ENCODE measurements at regions not wholly inside any gene's neighbourhood (a gene's known extent, or its start where the extent isn't known, plus 50 kb on each side); places are given as distances from the start of the nearest gene placed in this dataset.
"Not testable (repeated sequence)": the region's sequence is repeated elsewhere in the genome, so short reads cannot be mapped to it uniquely, and the experiment has no call there.

DNA sequence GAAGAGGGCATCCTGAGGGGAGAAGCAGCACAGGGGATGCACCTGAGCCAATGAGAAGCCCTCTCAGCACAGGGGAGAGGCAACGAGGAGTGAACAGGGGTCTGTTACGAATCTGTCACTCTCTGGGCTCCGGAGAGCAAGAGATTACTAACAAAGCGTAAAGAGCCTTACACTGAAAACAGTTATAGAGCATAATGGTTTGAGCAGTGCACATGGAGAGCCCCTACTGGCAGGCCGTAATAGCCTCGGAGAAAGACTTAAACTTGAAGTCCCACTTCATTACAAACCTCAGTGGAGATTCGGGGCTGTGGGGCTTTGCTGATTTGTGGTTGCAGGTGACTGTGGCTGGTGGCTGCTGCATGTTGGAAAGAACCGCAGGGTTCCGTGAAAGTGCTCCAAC lies 271.5 kb upstream of the TMC3 start:
- Histone ChIP-seq H3K36me3 (no peaks in the 10 kb centered on the region), H3K4me3 (no peak overlapping the region), H3K27me3 (no peaks in the 10 kb centered on the region), H3K4me1 (no peaks in the 10 kb centered on the region), H3K27ac (no peak overlapping the region), H3K9me3 (no peaks in the 10 kb centered on the region)
- 70 to 76% methylated on average over 9 of the region's 9 CpGs for WGBS, 2 donors
- TF ChIP-seq POLR2A (IDR thresholded peaks at IDR 0.05) (no peak), EP300 (IDR thresholded peaks at IDR 0.05) (no peak)
- TF ChIP-seq, protein P1, sequence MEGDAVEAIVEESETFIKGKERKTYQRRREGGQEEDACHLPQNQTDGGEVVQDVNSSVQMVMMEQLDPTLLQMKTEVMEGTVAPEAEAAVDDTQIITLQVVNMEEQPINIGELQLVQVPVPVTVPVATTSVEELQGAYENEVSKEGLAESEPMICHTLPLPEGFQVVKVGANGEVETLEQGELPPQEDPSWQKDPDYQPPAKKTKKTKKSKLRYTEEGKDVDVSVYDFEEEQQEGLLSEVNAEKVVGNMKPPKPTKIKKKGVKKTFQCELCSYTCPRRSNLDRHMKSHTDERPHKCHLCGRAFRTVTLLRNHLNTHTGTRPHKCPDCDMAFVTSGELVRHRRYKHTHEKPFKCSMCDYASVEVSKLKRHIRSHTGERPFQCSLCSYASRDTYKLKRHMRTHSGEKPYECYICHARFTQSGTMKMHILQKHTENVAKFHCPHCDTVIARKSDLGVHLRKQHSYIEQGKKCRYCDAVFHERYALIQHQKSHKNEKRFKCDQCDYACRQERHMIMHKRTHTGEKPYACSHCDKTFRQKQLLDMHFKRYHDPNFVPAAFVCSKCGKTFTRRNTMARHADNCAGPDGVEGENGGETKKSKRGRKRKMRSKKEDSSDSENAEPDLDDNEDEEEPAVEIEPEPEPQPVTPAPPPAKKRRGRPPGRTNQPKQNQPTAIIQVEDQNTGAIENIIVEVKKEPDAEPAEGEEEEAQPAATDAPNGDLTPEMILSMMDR (IDR thresholded peaks at IDR 0.05), result no peak
- no peak for DNase-seq (ENCODE audit: low spot score in 2 of 2)

DNA sequence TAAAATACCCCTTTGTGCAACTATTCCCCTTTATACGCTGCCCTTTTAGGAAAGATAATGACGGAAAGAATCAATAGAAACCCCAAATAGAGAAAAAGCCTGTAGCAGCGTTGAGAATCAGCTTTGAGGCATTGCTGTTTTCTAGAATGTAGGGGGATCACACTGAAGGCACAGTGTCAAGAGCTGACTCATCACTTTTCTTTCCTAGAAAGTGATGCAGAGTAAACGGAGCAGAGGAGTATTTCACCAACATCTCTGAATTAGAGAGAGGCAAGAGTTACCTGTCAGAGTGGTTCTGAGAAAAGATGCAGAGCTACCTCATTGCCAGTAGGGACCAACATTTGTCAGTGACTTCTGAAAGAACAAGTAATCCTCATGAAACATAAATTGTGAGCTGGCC lies 269.8 kb upstream of the TMC3 start:
- no peaks in the 10 kb centered on the region for H3K36me3 ChIP-seq
- no peak overlapping the region for H3K27ac ChIP-seq
- WGBS, 2 donors, result 67 to 81% methylated on average over 4 of the region's 4 CpGs
- no peaks in the 10 kb centered on the region for H3K27me3 ChIP-seq
- TF ChIP-seq, protein P1 (IDR thresholded peaks at IDR 0.05), result no peak
- no peak for TF ChIP-seq EP300 (IDR thresholded peaks at IDR 0.05)
- no peak for TF ChIP-seq POLR2A (IDR thresholded peaks at IDR 0.05)
- DNase-seq (ENCODE audit: low spot score in 2 of 2), result no peak
- H3K9me3 ChIP-seq, result peaks cover 0 to 5% (median 0%) of the 10 kb centered on the region in 4 donors
- H3K4me3 ChIP-seq, result no peak overlapping the region
- H3K4me1 ChIP-seq, result no peaks in the 10 kb centered on the region

DNA sequence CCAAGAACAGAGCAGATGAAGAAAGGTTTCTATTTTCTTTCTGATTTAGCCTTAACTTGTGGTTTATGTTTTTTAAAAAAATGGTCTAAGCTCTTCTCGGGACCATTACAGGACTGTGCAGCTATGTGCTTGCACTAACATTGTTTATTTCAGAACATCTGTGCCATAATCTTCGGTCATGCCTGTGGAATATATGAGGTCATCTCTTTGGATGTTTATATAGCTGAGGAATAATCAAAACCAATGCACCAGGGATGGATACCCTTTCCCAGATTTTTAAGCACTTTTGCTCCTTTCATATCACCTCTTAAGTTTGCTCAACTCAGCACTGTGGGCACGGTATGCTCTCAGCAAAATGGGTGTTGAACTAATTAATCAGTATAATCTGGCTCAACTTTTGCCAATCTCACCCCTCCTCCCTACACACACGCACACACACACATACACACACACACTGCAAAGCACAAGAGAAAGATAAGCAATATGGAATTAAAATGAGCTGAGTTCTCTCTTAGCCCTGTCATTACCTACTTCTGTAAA lies 268.5 kb upstream of the TMC3 start:
- 38 to 48% methylated on average over 4 of the region's 4 CpGs for WGBS, 2 donors
- peaks cover 0 to 5% (median 0%) of the 10 kb centered on the region in 4 donors for H3K9me3 ChIP-seq
- H3K27ac ChIP-seq, result no peak overlapping the region
- H3K4me3 ChIP-seq, result no peak overlapping the region
- no peaks in the 10 kb centered on the region for H3K36me3 ChIP-seq
- H3K27me3 ChIP-seq, result no peaks in the 10 kb centered on the region
- DNase-seq (ENCODE audit: low spot score in 2 of 2), result no peak
- TF ChIP-seq POLR2A (IDR thresholded peaks at IDR 0.05), result no peak
- TF ChIP-seq EP300 (IDR thresholded peaks at IDR 0.05), result no peak
- TF ChIP-seq, protein P1 (IDR thresholded peaks at IDR 0.05), result no peak
- H3K4me1 ChIP-seq, result no peaks in the 10 kb centered on the region

DNA sequence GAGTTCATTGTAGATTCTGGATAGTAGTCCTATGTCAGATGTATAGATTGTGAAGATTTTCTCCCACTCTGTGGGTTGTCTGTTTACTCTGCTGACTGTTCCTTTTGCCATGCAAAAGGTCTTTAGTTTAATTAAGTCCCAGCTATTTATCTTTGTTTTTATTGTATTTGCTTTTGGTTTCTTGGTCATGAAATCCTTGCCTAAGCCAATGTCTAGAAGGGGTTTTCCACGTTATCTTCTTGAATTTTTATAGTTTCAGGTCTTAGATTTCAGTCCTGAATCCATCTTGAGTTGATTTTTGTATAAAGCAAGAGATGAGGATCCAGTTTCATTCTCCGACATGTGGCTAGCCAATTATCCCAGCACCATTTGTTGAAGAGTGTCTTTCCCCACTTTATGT lies 262.1 kb upstream of the TMC3 start:
- H3K4me1 ChIP-seq; DNase-seq (ENCODE audit: low spot score in 2 of 2); H3K27ac ChIP-seq; H3K36me3 ChIP-seq; H3K4me3 ChIP-seq; H3K27me3 ChIP-seq; H3K9me3 ChIP-seq: not testable (repeated sequence)
- WGBS, 2 donors, result 79 to 82% methylated on average over 2 of the region's 2 CpGs

DNA sequence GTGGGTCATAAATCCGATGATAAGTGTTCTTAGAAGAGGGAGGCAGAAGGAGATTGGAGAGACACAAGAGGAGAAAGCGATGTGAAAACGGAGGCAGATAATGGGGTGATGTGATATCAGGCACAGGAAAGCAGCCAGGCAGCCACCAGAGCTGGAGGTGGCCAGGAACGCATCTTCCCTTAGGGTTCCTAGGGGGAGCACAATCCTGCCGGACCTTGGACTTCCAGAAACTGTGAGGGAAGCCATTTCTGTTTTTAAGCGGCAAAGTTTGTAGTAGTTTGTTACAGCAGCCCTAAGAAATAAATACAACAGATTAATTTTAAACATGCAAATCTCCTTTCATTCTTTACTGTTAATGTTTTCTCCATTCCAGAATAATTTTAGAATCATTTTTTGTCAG lies 259.9 kb upstream of the TMC3 start:
- Histone ChIP-seq H3K27ac (no peak overlapping the region), H3K9me3 (no peaks in the 10 kb centered on the region), H3K36me3 (no peaks in the 10 kb centered on the region), H3K27me3 (no peaks in the 10 kb centered on the region), H3K4me1 (no peaks in the 10 kb centered on the region), H3K4me3 (no peak overlapping the region)
- no peak for DNase-seq (ENCODE audit: low spot score in 2 of 2)
- 83 to 84% methylated on average over 6 of the region's 6 CpGs for WGBS, 2 donors
- no peak for TF ChIP-seq EP300 (IDR thresholded peaks at IDR 0.05)
- TF ChIP-seq, protein P1 (IDR thresholded peaks at IDR 0.05), result no peak
- TF ChIP-seq POLR2A (IDR thresholded peaks at IDR 0.05), result no peak

DNA sequence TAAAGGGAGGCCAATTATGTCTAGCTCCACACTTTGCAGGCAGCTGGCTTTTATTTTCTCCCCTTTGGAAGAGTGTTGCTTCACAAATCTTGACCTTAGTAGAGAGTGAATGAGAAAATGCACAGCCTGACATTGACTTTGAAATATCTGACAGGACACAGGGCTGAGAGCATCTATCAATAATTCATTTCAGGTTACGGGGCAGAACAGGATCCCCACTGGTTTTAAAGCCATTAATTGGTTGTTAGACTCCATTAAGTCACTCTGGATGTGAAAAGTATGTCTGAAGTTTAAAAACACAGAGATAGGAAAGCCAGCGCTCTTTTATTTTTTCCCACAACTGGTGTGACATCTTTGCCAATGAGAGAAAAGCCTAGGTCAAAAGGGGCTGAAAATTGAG lies 251.9 kb upstream of the TMC3 start:
- Histone ChIP-seq H3K4me3 (no peak overlapping the region), H3K4me1 (no peaks in the 10 kb centered on the region), H3K36me3 (no peaks in the 10 kb centered on the region), H3K9me3 (peaks cover 0 to 11% (median 0%) of the 10 kb centered on the region in 4 donors), H3K27me3 (no peaks in the 10 kb centered on the region), H3K27ac (no peak overlapping the region)
- no peak for DNase-seq (ENCODE audit: low spot score in 2 of 2)
- 70 to 71% methylated on average over 2 of the region's 2 CpGs for WGBS, 2 donors
- TF ChIP-seq, protein P1 (IDR thresholded peaks at IDR 0.05), result no peak
- TF ChIP-seq EP300 (IDR thresholded peaks at IDR 0.05), result no peak
- no peak for TF ChIP-seq POLR2A (IDR thresholded peaks at IDR 0.05)
